OCI-M1 (cell line): ENCODE measurements at regions not wholly inside any gene's neighbourhood (a gene's known extent, or its start where the extent isn't known, plus 50 kb on each side); places are given as distances from the start of the nearest gene placed in this dataset.
"Not testable (repeated sequence)": the region's sequence is repeated elsewhere in the genome, so short reads cannot be mapped to it uniquely, and the experiment has no call there.

Experiments used
- DNase-seq: peaks from one replicate; lab custom pipeline; 2025; lab: John Stamatoyannopoulos, UW

DNA sequence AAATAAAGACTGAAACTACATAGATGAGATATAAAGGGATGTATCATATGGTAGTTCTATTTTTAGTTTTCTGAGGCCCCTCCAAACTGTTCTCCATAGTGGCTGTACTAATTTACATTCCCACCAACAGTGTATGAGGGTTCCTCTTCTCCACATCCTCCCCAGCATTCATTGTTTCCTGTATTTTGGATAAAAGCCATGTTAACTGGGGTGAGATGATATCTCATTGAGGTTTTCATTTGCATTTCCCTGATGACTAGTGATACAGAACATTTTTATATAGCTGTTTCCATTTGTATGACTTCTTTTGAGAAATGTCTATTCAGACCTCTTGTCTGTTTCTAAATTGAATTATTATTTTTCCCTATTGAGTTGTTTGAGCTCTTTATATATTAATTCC is 229.3 kb downstream of the RFPL4B start:
- no peak for DNase-seq

DNA sequence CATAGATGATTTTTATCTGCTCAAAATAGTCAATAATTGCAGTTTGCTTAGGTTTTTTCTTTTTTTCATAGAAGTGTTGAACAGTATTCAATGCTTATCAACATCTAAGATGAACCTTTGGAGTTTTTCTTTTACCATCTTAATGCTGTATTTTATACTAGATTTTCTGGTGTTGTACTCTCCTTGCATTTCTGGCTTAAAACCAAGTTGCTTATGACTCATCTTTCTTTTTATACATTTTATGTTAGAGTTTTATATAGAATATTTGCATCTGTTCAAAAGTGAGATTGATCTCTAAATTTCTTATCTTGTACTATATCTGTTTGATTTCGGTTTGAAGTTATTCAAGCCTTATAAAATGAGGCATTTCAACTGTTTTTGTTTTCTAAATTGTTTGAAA is 232.5 kb downstream of the RFPL4B start:
- DNase-seq, result no peak

- DNase-seq, result no peak
These were observed 233.9 kb downstream of the RFPL4B start for GRCh38 chr6:112581015-112581414.

GRCh38 chr6:112590326-112590725 is 243.2 kb downstream of the RFPL4B start:
- DNase-seq, result no peak

GRCh38 chr6:112591329-112591728 is 244.2 kb downstream of the RFPL4B start:
- DNase-seq, result no peak

DNA sequence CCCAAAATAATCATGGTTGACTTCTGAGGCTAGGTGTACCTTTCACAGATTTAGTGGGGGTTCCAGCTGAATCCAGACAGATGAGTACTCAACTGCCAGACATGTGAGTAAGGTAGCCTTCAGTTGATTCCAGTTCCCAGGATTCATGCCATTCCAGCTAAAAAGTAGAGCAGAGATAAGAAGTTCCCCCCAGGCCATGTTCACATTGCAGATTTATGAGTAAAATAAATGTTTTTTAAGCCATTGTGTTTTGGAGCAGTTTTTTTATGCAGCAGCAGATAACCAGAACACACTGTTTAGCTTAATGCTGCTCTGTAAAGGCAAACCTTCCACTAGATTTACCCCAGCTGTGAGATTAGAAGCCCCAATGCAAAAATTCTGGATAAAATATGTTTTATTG is 245.0 kb downstream of the RFPL4B start:
- DNase-seq, result no peak

- no peak for DNase-seq
These were observed 247.9 kb downstream of the RFPL4B start for GRCh38 chr6:112594886-112595594.

- no peak for DNase-seq
These were observed 248.7 kb downstream of the RFPL4B start for GRCh38 chr6:112595841-112596240.

GRCh38 chr6:112597176-112597575 is 250.0 kb downstream of the RFPL4B start:
- no peak for DNase-seq

DNA sequence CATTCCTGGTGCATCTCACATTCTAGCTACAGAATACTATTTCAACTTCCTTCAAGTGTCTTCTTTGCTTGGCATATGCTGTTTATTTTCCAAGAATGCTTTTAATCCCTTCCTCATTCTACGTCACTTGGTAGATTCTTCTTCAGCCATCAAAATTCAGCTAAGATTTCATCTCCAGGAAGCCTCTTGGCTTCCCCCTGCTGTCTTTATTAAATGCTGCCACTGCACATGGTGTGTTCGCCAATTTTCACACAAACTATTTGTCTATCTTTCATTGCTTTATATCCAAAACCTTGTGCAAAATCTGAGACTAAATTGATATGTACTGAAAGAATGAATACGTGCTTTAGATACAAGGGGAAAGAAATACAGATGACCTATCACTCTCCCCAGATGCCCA is 253.0 kb downstream of the RFPL4B start:
- DNase-seq, result no peak

DNA sequence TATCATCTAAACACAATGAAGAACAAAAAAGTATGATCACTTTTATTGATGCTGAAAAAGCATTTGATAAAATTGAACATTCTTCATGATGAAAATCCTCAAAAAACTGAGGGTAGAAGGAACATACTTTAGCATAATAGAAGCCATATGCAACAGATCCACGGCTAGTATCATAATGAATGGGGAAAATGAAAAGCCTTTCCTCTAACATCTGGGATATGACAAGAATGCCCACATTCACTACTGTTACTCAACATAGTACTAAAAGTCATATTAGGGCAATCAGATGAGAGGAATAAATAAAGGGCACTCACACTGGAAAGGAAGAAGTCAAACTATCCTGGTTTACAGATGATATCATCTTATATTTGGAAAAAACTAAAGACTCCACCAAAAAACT is 256.6 kb downstream of the RFPL4B start:
- no peak for DNase-seq

DNA sequence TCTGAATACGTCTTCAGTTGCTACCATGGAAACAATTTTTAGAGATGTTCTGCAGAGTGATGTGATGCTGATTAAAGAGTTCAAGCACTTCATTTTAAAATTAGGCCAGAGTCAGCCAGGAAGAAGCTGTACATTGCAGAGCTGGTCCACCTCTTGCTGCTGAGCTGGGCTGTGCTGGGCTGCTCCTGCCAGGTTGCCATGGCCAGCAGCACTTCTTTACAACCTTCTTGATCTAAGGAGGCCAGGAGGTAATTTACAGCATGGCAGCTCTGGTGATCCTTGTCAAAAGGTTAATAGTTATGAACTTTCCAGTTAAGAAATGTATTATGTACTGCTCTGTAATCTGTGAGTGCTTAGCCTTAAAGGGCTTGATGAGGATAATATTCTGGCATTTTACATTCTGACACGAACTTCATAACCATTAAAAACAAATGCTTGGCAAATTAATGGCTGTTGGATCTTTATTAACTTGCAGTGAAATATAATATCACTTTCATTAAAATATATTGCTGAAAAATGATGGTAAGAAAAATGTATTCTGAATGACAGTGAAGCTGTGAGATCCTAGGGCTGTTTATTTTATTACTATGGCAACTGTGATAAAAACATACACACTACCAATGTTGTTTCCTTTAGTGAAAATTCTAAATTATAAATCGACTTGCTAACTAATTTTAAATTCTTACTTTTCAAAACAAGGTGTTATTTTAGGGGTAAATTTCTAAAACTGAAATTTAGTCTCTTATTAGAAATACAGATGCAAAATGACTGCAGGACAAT is 259.7 kb downstream of the RFPL4B start:
- DNase-seq, result no peak

DNA sequence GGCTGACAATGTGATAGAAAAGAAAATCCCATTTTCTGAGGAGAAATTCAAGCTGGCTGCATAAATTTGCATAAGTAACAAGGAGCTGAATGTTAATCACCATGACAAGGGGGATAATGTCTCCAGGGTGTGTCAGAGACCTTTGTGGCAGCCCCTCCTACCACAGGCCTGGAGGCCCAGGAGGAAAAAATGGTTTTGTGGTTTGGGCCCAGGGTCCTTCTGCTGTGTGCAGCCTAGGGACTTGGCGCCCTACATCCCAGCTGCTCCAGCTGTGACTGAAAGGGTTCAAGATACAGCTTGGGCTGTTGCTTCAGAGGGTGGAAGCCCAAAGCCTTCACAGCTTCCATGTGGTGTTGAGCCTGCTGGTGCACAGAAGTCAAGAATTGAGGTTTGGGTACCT is 261.8 kb downstream of the RFPL4B start:
- DNase-seq, result not testable (repeated sequence)

- DNase-seq, result no peak
These were observed 266.3 kb downstream of the RFPL4B start for GRCh38 chr6:112613410-112613809.

- DNase-seq, result peak; percentile 47
These were observed 271.7 kb downstream of the RFPL4B start for GRCh38 chr6:112618849-112619248.

DNA sequence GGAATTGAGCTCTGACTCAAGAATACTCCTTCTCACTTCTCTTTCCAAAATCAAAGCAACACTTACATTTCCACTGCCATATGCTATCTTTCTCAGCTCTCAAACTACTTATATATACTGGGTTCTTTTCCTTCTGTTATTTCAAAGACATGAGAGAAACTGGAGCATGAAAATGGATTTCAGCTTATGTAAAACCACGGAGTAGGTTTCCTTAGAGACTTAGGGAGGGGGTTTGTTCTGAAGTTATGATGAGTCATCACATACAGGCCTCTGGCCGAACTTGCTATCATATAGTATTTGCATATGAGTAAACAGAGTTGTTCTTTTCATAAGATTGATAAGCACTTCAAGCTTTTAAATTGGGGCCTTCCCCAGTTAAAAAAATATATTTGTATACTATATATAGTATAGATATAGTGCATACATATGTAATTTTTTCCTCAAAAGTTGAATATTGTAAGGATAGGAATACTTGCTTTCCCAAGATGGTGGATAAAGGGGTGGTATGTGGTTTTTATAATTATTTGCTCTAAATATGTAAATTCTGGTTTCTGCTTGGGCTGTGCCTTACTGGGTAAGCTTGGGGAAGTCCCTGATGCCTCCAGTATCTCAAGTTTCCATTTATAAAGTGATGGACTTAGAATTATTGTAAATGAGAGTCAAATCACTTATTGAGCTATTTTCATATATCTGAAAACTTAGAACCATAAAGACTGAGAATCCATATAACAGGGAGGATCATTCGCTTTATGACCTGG is 273.9 kb downstream of the RFPL4B start:
- peak; percentile 84 for DNase-seq

- peak; percentile 28 for DNase-seq
These were observed 274.9 kb downstream of the RFPL4B start for GRCh38 chr6:112622036-112622435.

GRCh38 chr6:112626468-112627082 is 279.4 kb downstream of the RFPL4B start:
- peak; percentile 91 for DNase-seq

DNA sequence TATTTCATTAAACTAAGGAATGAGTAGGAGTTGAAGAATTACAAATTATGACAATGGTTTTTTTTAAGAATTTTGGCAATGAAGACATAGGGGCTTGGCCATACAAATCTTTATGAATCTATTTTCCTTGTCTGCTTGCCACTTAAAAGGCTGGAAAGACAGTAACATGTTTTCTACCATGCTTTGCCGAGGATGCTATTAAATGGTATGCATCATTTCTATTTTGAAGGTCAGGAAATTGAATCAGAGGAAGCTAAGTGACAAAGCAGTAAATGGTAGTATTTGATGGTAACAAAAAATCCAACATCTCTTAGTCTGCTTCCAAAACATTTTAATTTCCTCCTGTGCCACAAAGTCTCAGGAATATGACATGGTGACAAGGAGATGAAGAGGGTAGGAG is 287.2 kb downstream of the RFPL4B start:
- no peak for DNase-seq

- no peak for DNase-seq
These were observed 289.6 kb downstream of the RFPL4B start for GRCh38 chr6:112636650-112637262.

DNA sequence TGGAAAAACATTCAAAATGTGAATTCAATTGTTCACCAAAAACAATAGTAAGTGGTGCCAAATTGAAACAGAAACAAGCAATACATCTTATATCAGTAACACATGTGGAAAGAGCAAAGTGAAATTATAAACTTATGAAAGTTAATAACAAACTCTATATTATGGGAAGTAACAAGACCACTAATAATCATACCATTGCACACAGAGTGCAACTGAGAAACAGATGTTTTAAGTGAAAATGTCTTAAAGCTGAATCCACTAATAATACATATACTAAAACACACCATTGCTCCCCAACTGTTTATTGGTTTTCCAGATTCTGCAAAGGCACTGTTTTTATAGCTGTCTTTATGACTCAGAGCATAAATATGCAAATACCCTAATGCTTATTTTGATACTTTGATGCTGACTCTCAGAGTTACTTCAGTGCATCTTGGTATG is 292.3 kb downstream of the RFPL4B start:
- no peak for DNase-seq

DNA sequence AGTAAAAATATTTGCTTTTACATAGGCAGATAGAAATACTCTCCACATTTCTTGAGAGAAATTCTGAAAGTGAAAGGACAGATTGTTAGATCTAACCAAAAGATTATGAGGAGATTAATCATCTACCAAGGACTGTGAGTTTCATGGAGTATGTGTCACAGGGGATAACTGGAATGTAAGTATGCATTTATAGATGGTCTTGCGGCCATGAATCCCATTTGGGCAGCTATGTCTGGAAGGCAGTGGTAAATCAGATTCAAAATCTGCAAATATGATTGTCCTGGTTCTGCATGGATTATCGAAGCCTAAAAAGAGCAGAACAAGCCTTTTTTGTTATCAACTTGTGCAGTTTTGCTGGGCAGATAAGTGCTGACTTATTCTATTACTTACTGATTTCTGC is 293.8 kb downstream of the RFPL4B start:
- peak; percentile 31 for DNase-seq
